ENCODE measurements at regions not wholly inside any gene's neighbourhood (a gene's known extent, or its start where the extent isn't known, plus 50 kb on each side); places are given as distances from the start of the nearest gene placed in this dataset.

- Mint-ChIP-seq H3K27me3 (ENCODE audit: low read depth, unreplicated experiment) (no peaks in the 10 kb centered on the region), H3K4me3 (ENCODE audit: unreplicated experiment) (no peak overlapping the region), H3K27ac (ENCODE audit: unreplicated experiment) (no peak overlapping the region), H3K36me3 (ENCODE audit: low read depth, unreplicated experiment) (no peaks in the 10 kb centered on the region), H3K4me1 (ENCODE audit: low read depth, unreplicated experiment) (no peaks in the 10 kb centered on the region), H3K9me3 (ENCODE audit: unreplicated experiment) (no peaks in the 10 kb centered on the region)
- Histone ChIP-seq H3K4me1 (ENCODE audit: insufficient read depth, low read length) (no peaks in the 10 kb centered on the region), H3K27ac (ENCODE audit: low read depth, low read length) (no peak overlapping the region), H3K36me3 (ENCODE audit: insufficient read depth, low read length) (no peaks in the 10 kb centered on the region), H3K27me3 (ENCODE audit: insufficient read depth, low read length) (no peaks in the 10 kb centered on the region), H3K9ac (ENCODE audit: low read length) (no peak overlapping the region), H3K4me3 (ENCODE audit: insufficient read depth, low read depth, low read length) (no peak overlapping the region), H4K20me1 (ENCODE audit: insufficient read depth, low read length) (no peaks in the 10 kb centered on the region), H3K4me2 (ENCODE audit: low read length) (no peak overlapping the region), H3K9me3 (ENCODE audit: insufficient read depth, low read depth, low read length) (no peaks in the 10 kb centered on the region), H2AFZ (ENCODE audit: low read depth, low read length) (no peak overlapping the region), H3K79me2 (ENCODE audit: insufficient read depth, low read length) (no peaks in the 10 kb centered on the region)
- FAIRE-seq (no peak), DNase-seq (ENCODE audit: low read depth) (no peak)
- TF ChIP-seq CTCF (IDR thresholded peaks at IDR 0.05; ENCODE audit: insufficient read depth, low read depth, low read length) (no peak), EZH2 (IDR thresholded peaks at IDR 0.05; ENCODE audit: insufficient read depth, low read length) (no peak)
These were observed 217.2 kb upstream of the CCDC150 start for GRCh38 chr2:196422361-196422760.

- Mint-ChIP-seq H3K4me1 (ENCODE audit: low read depth, unreplicated experiment) (no peaks in the 10 kb centered on the region), H3K9me3 (ENCODE audit: unreplicated experiment) (no peaks in the 10 kb centered on the region), H3K4me3 (ENCODE audit: unreplicated experiment) (no peak overlapping the region), H3K27ac (ENCODE audit: unreplicated experiment) (no peak overlapping the region), H3K27me3 (ENCODE audit: low read depth, unreplicated experiment) (no peaks in the 10 kb centered on the region), H3K36me3 (ENCODE audit: low read depth, unreplicated experiment) (no peaks in the 10 kb centered on the region)
- Histone ChIP-seq H3K36me3 (ENCODE audit: insufficient read depth, low read length) (no peaks in the 10 kb centered on the region), H3K27me3 (ENCODE audit: insufficient read depth, low read length) (no peaks in the 10 kb centered on the region), H3K27ac (ENCODE audit: low read depth, low read length) (no peak overlapping the region), H4K20me1 (ENCODE audit: insufficient read depth, low read length) (no peaks in the 10 kb centered on the region), H3K79me2 (ENCODE audit: insufficient read depth, low read length) (no peaks in the 10 kb centered on the region), H3K9ac (ENCODE audit: low read length) (no peak overlapping the region), H3K9me3 (ENCODE audit: insufficient read depth, low read depth, low read length) (no peaks in the 10 kb centered on the region), H3K4me2 (ENCODE audit: low read length) (no peak overlapping the region), H2AFZ (ENCODE audit: low read depth, low read length) (no peak overlapping the region), H3K4me3 (ENCODE audit: insufficient read depth, low read depth, low read length) (no peak overlapping the region), H3K4me1 (ENCODE audit: insufficient read depth, low read length) (no peaks in the 10 kb centered on the region)
- DNase-seq (ENCODE audit: low read depth) (no peak), FAIRE-seq (no peak)
- no peak for TF ChIP-seq CTCF (IDR thresholded peaks at IDR 0.05; ENCODE audit: insufficient read depth, low read depth, low read length)
- no peak for TF ChIP-seq EZH2 (IDR thresholded peaks at IDR 0.05; ENCODE audit: insufficient read depth, low read length)
These were observed 213.4 kb upstream of the CCDC150 start for GRCh38 chr2:196426122-196426521.

GRCh38 chr2:196427986-196428634 lies 211.4 kb upstream of the CCDC150 start:
- Histone ChIP-seq H3K4me3 (ENCODE audit: insufficient read depth, low read depth, low read length) (no peak overlapping the region), H3K9me3 (ENCODE audit: insufficient read depth, low read depth, low read length) (no peaks in the 10 kb centered on the region), H3K9ac (ENCODE audit: low read length) (no peak overlapping the region), H3K79me2 (ENCODE audit: insufficient read depth, low read length) (no peaks in the 10 kb centered on the region), H3K36me3 (ENCODE audit: insufficient read depth, low read length) (no peaks in the 10 kb centered on the region), H3K27ac (ENCODE audit: low read depth, low read length) (no peak overlapping the region), H3K27me3 (ENCODE audit: insufficient read depth, low read length) (no peaks in the 10 kb centered on the region), H3K4me1 (ENCODE audit: insufficient read depth, low read length) (no peaks in the 10 kb centered on the region), H3K4me2 (ENCODE audit: low read length) (no peak overlapping the region), H2AFZ (ENCODE audit: low read depth, low read length) (no peak overlapping the region), H4K20me1 (ENCODE audit: insufficient read depth, low read length) (no peaks in the 10 kb centered on the region)
- Mint-ChIP-seq H3K27ac (ENCODE audit: unreplicated experiment) (no peak overlapping the region), H3K4me3 (ENCODE audit: unreplicated experiment) (no peak overlapping the region), H3K4me1 (ENCODE audit: low read depth, unreplicated experiment) (no peaks in the 10 kb centered on the region), H3K9me3 (ENCODE audit: unreplicated experiment) (no peaks in the 10 kb centered on the region), H3K27me3 (ENCODE audit: low read depth, unreplicated experiment) (no peaks in the 10 kb centered on the region), H3K36me3 (ENCODE audit: low read depth, unreplicated experiment) (no peaks in the 10 kb centered on the region)
- TF ChIP-seq CTCF (IDR thresholded peaks at IDR 0.05; ENCODE audit: insufficient read depth, low read depth, low read length) (no peak), EZH2 (IDR thresholded peaks at IDR 0.05; ENCODE audit: insufficient read depth, low read length) (no peak)
- DNase-seq (ENCODE audit: low read depth) (no peak), FAIRE-seq (no peak)
